Stimulated activated naive B cell treated with anti-CD40 and anti-IgM and Interleukin-4, amounts not matched to agents 10 μg/mL and 1 μg/mL and 100 μg/mL, for 72 hours (primary cell): ENCODE measurements at regions not wholly inside any gene's neighbourhood (a gene's known extent, or its start where the extent isn't known, plus 50 kb on each side); places are given as distances from the start of the nearest gene placed in this dataset.
A peak's percentile ranks its signal among the peaks of the same experiment; 100 is the strongest.
"Not testable (repeated sequence)": the region's sequence is repeated elsewhere in the genome, so short reads cannot be mapped to it uniquely, and the experiment has no call there.

Experiments
- ATAC-seq, 2 donors: fragments of 150-1000 bp; cut with Tn5 transposase; replicated peaks; 2 replicates each; pipeline ENCODE4 v1.10.0; 2021; ENCODE audit warnings: moderate library complexity in 1 of 2
- DNase-seq: peaks from one replicate; pipeline ENCODE4 v3.0.0; 2021
- H3K27ac Mint-ChIP-seq: one replicate; pipeline ENCODE4 v1.8.0; 2022; ENCODE audit warnings: mild to moderate bottlenecking, mixed read lengths
- H3K27me3 Mint-ChIP-seq, 2 donors: one replicate each; pipeline ENCODE4 v1.8.0; 2022; ENCODE audit warnings: mixed read lengths in 2 of 2
- H3K36me3 Mint-ChIP-seq, 2 donors: one replicate each; pipeline ENCODE4 v1.8.0; 2022; ENCODE audit warnings: mixed read lengths in 2 of 2, mild to moderate bottlenecking in 1 of 2
- H3K4me1 Mint-ChIP-seq, 2 donors: one replicate each; pipeline ENCODE4 v1.8.0; 2022; ENCODE audit warnings: mixed read lengths in 2 of 2, mild to moderate bottlenecking in 1 of 2
- H3K4me3 Mint-ChIP-seq, 2 donors: one replicate each; pipeline ENCODE4 v1.8.0; 2022; ENCODE audit warnings: mild to moderate bottlenecking in 2 of 2, mixed read lengths in 2 of 2, moderate library complexity in 1 of 2
- H3K9me3 Mint-ChIP-seq, 2 donors: one replicate each; pipeline ENCODE4 v1.8.0; 2022; ENCODE audit warnings: mixed read lengths in 2 of 2, mild to moderate bottlenecking in 1 of 2

- H3K27ac Mint-ChIP-seq = no peak overlapping the region
Measured at GRCh38 chr11:23606191-23606590, 745.9 kb upstream of the CCDC179 start.

GRCh38 chr11:23611726-23612125, 751.5 kb upstream of the CCDC179 start:
- H3K9me3 Mint-ChIP-seq = no peaks in the 10 kb centered on the region
- DNase-seq (no peak), ATAC-seq (no peak)
- H3K27ac Mint-ChIP-seq = no peak overlapping the region
- H3K4me3 Mint-ChIP-seq = no peak overlapping the region
- H3K4me1 Mint-ChIP-seq = no peaks in the 10 kb centered on the region
- H3K36me3 Mint-ChIP-seq = no peaks in the 10 kb centered on the region
- H3K27me3 Mint-ChIP-seq = no peaks in the 10 kb centered on the region

More at GRCh38 chr11:23606191-23606590, 745.9 kb upstream of the CCDC179 start:
- Mint-ChIP-seq H3K9me3 (no peaks in the 10 kb centered on the region), H3K4me1 (no peaks in the 10 kb centered on the region), H3K4me3 (no peak overlapping the region), H3K36me3 (no peaks in the 10 kb centered on the region), H3K27me3 (no peaks in the 10 kb centered on the region)
- ATAC-seq (no peak), DNase-seq (no peak)

- H3K36me3 Mint-ChIP-seq = no peaks in the 10 kb centered on the region
- ATAC-seq = no peak
- H3K4me1 Mint-ChIP-seq = no peaks in the 10 kb centered on the region
- peaks cover 3 to 5% of the 10 kb centered on the region in 2 donors for H3K9me3 Mint-ChIP-seq
- no peak overlapping the region for H3K27ac Mint-ChIP-seq
- no peak overlapping the region for H3K4me3 Mint-ChIP-seq
- H3K27me3 Mint-ChIP-seq = no peaks in the 10 kb centered on the region
- DNase-seq = no peak
Measured at GRCh38 chr11:23620617-23621016, 760.3 kb upstream of the CCDC179 start.

- DNase-seq (no peak), ATAC-seq (no peak)
- H3K27me3 Mint-ChIP-seq = no peaks in the 10 kb centered on the region
- no peak overlapping the region for H3K27ac Mint-ChIP-seq
- peaks cover 4 to 8% of the 10 kb centered on the region in 2 donors for H3K9me3 Mint-ChIP-seq
- no peaks in the 10 kb centered on the region for H3K36me3 Mint-ChIP-seq
- H3K4me3 Mint-ChIP-seq = no peak overlapping the region
- no peaks in the 10 kb centered on the region for H3K4me1 Mint-ChIP-seq
Measured at GRCh38 chr11:23632293-23632692, 772.0 kb upstream of the CCDC179 start.

GRCh38 chr11:23644443-23644842, 784.2 kb upstream of the CCDC179 start:
- Mint-ChIP-seq H3K4me1 (no peaks in the 10 kb centered on the region), H3K27ac (no peak overlapping the region), H3K36me3 (no peaks in the 10 kb centered on the region), H3K9me3 (peaks cover 0 to 8% of the 10 kb centered on the region in 2 donors), H3K27me3 (no peaks in the 10 kb centered on the region), H3K4me3 (no peak overlapping the region)
- ATAC-seq (no peak), DNase-seq (no peak)

GRCh38 chr11:23652336-23652735, 792.1 kb upstream of the CCDC179 start:
- not testable (repeated sequence) for H3K9me3 Mint-ChIP-seq, H3K27ac Mint-ChIP-seq

GRCh38 chr11:23653071-23653675, 792.9 kb upstream of the CCDC179 start:
- Mint-ChIP-seq H3K27me3 (no peaks in the 10 kb centered on the region), H3K36me3 (no peaks in the 10 kb centered on the region), H3K4me3 (no peak overlapping the region), H3K27ac (no peak overlapping the region), H3K9me3 (peaks cover 0 to 3% of the 10 kb centered on the region in 2 donors), H3K4me1 (no peaks in the 10 kb centered on the region)
- ATAC-seq (no peak), DNase-seq (no peak)

More at GRCh38 chr11:23652336-23652735, 792.1 kb upstream of the CCDC179 start:
- H3K36me3 Mint-ChIP-seq, DNase-seq, H3K4me1 Mint-ChIP-seq, H3K4me3 Mint-ChIP-seq, ATAC-seq, H3K27me3 Mint-ChIP-seq: not testable (repeated sequence)

GRCh38 chr11:23668324-23668723, 808.0 kb upstream of the CCDC179 start:
- no peaks in the 10 kb centered on the region for H3K36me3 Mint-ChIP-seq

GRCh38 chr11:23673366-23673765, 813.1 kb upstream of the CCDC179 start:
- Mint-ChIP-seq H3K4me1 (no peaks in the 10 kb centered on the region), H3K27ac (no peak overlapping the region), H3K27me3 (no peaks in the 10 kb centered on the region), H3K4me3 (no peak overlapping the region), H3K36me3 (no peaks in the 10 kb centered on the region), H3K9me3 (no peaks in the 10 kb centered on the region)
- DNase-seq = no peak
- no peak for ATAC-seq

More at GRCh38 chr11:23668324-23668723, 808.0 kb upstream of the CCDC179 start:
- Mint-ChIP-seq H3K27ac (no peak overlapping the region), H3K4me3 (no peak overlapping the region), H3K4me1 (no peaks in the 10 kb centered on the region), H3K9me3 (peaks cover 0 to 2% of the 10 kb centered on the region in 2 donors), H3K27me3 (no peaks in the 10 kb centered on the region)
- DNase-seq (no peak), ATAC-seq (no peak)

GRCh38 chr11:23674866-23675265, 814.6 kb upstream of the CCDC179 start:
- no peaks in the 10 kb centered on the region for H3K27me3 Mint-ChIP-seq
- no peaks in the 10 kb centered on the region for H3K9me3 Mint-ChIP-seq
- H3K4me3 Mint-ChIP-seq = no peak overlapping the region
- DNase-seq = no peak
- H3K4me1 Mint-ChIP-seq = no peaks in the 10 kb centered on the region
- no peak for ATAC-seq
- H3K27ac Mint-ChIP-seq = no peak overlapping the region
- no peaks in the 10 kb centered on the region for H3K36me3 Mint-ChIP-seq

- Mint-ChIP-seq H3K36me3 (no peaks in the 10 kb centered on the region), H3K27ac (no peak overlapping the region), H3K4me3 (no peak overlapping the region), H3K27me3 (no peaks in the 10 kb centered on the region), H3K4me1 (no peaks in the 10 kb centered on the region), H3K9me3 (no peaks in the 10 kb centered on the region)
- ATAC-seq (peak in 1 of 2 donors; percentile 29), DNase-seq (no peak)
Measured at GRCh38 chr11:23679041-23679440, 817.8 kb upstream of the LUZP2 start.

GRCh38 chr11:23679981-23680380, 816.9 kb upstream of the LUZP2 start:
- ATAC-seq = peak in 1 of 2 donors; percentile 5
- H3K4me3 Mint-ChIP-seq = no peak overlapping the region

GRCh38 chr11:23680488-23681230, 816.2 kb upstream of the LUZP2 start:
- H3K27ac Mint-ChIP-seq = no peak overlapping the region
- H3K27me3 Mint-ChIP-seq = no peaks in the 10 kb centered on the region
- DNase-seq (no peak), ATAC-seq (no peak)
- H3K4me1 Mint-ChIP-seq = no peaks in the 10 kb centered on the region
- no peaks in the 10 kb centered on the region for H3K36me3 Mint-ChIP-seq
- no peaks in the 10 kb centered on the region for H3K9me3 Mint-ChIP-seq
- H3K4me3 Mint-ChIP-seq = no peak overlapping the region

More at GRCh38 chr11:23679981-23680380, 816.9 kb upstream of the LUZP2 start:
- H3K36me3 Mint-ChIP-seq = no peaks in the 10 kb centered on the region
- H3K27ac Mint-ChIP-seq = no peak overlapping the region
- no peaks in the 10 kb centered on the region for H3K4me1 Mint-ChIP-seq
- H3K9me3 Mint-ChIP-seq = no peaks in the 10 kb centered on the region
- DNase-seq = no peak
- no peaks in the 10 kb centered on the region for H3K27me3 Mint-ChIP-seq

- no peak overlapping the region for H3K4me3 Mint-ChIP-seq
- DNase-seq = no peak
- no peaks in the 10 kb centered on the region for H3K27me3 Mint-ChIP-seq
- H3K4me1 Mint-ChIP-seq = no peaks in the 10 kb centered on the region
- H3K36me3 Mint-ChIP-seq = no peaks in the 10 kb centered on the region
- H3K9me3 Mint-ChIP-seq = no peaks in the 10 kb centered on the region
- ATAC-seq = no peak
- no peak overlapping the region for H3K27ac Mint-ChIP-seq
Measured at GRCh38 chr11:23684701-23685100, 812.2 kb upstream of the LUZP2 start.

GRCh38 chr11:23687991-23688390, 808.9 kb upstream of the LUZP2 start:
- H3K36me3 Mint-ChIP-seq = no peaks in the 10 kb centered on the region
- no peaks in the 10 kb centered on the region for H3K4me1 Mint-ChIP-seq
- no peak for ATAC-seq

More at GRCh38 chr11:23687991-23688390, 808.9 kb upstream of the LUZP2 start:
- DNase-seq = no peak
- Mint-ChIP-seq H3K9me3 (no peaks in the 10 kb centered on the region), H3K27ac (no peak overlapping the region), H3K4me3 (no peak overlapping the region), H3K27me3 (no peaks in the 10 kb centered on the region)
